Esophagus squamous epithelium (tissue), 5 donors: ENCODE measurements at regions not wholly inside any gene's neighbourhood (a gene's known extent, or its start where the extent isn't known, plus 50 kb on each side); places are given as distances from the start of the nearest gene placed in this dataset.

Experiments
- DNase-seq: peaks from one replicate; lab custom pipeline; 2025; lab: John Stamatoyannopoulos, UW
- H3K27ac ChIP-seq, 4 donors: fragments of 200-600 bp; sonication (generic); one replicate each; pipeline ENCODE4 v1.5.1; 2016 to 2019; ENCODE audit warnings: mild to moderate bottlenecking in 1 of 4
- H3K27me3 ChIP-seq, 4 donors: fragments of 200-600 bp; sonication (generic); 1 replicate in 3 of 4; 2 replicates in 1 of 4; pipeline versions ENCODE4 v1.5.1 to v1.6.0; 2017 to 2021; ENCODE audit warnings: antibody characterized with exemption in 1 of 4
- H3K36me3 ChIP-seq, 3 donors: fragments of 200-600 bp; sonication (generic); one replicate each; pipeline ENCODE4 v1.5.1; 2016 to 2019
- H3K4me1 ChIP-seq, 3 donors: fragments of 200-600 bp; sonication (generic); one replicate each; pipeline ENCODE4 v1.5.1; 2017 to 2019
- H3K4me3 ChIP-seq, 4 donors: fragments of 200-600 bp; sonication (generic); 1 replicate in 3 of 4; 2 replicates in 1 of 4; pipeline ENCODE4 v1.5.1; 2016 to 2019; ENCODE audit warnings: mild to moderate bottlenecking in 2 of 4, moderate library complexity in 1 of 4
- H3K9me3 ChIP-seq, 3 donors: fragments of 200-600 bp; sonication (generic); one replicate each; pipeline ENCODE4 v1.5.1; 2016 to 2019
- CTCF ChIP-seq, 6 experiments: fragments of 450-650 bp in 4 of 6; fragments of 200-600 bp in 2 of 6; sonication (generic) in 2 of 6; IDR thresholded peaks; one replicate each; pipeline ENCODE4 v1.5.1; 2016 to 2019; ENCODE audit warnings: antibody characterized with exemption in 6 of 6, mild to moderate bottlenecking in 4 of 6, moderate library complexity in 4 of 6
- POLR2A ChIP-seq, 4 donors: fragments of 450-650 bp; IDR thresholded peaks; one replicate each; pipeline ENCODE4 v1.6.1; 2017; ENCODE audit warnings: antibody characterized with exemption in 4 of 4, mild to moderate bottlenecking in 4 of 4, moderate library complexity in 3 of 4
- WGBS, 2 donors: methylation state at CpG; one replicate each; pipeline ENCODE4 v1.1.5; 2018; 5-methylcytosine and 5-hydroxymethylcytosine counted together
- intact Hi-C: fragments of 100-400 bp; cut with DNase I; formaldehyde crosslinking; loops from one replicate; pipeline ENCODE4 v1.15.0; 2022
- donor health status: DM: yes; HTN: yes; CAD: no.

GRCh38 chr10:105682911-105683310 is 1041.8 kb downstream of the SORCS3 start:
- Histone ChIP-seq H3K27ac (no peak overlapping the region), H3K4me1 (no peaks in the 10 kb centered on the region), H3K27me3 (no peaks in the 10 kb centered on the region), H3K9me3 (no peaks in the 10 kb centered on the region), H3K36me3 (no peaks in the 10 kb centered on the region), H3K4me3 (no peak overlapping the region)
- intact Hi-C loops = no loop called here
- TF ChIP-seq CTCF (IDR thresholded peaks at IDR 0.05) (no peak), POLR2A (IDR thresholded peaks at IDR 0.05) (no peak)
- no peak for DNase-seq
- WGBS, 2 donors = 47 to 53% methylated on average over 3 of the region's 3 CpGs

GRCh38 chr10:105681051-105681450 is 1040.0 kb downstream of the SORCS3 start:
- Histone ChIP-seq H3K36me3 (no peaks in the 10 kb centered on the region), H3K4me1 (no peaks in the 10 kb centered on the region), H3K27ac (no peak overlapping the region), H3K27me3 (no peaks in the 10 kb centered on the region), H3K9me3 (no peaks in the 10 kb centered on the region), H3K4me3 (no peak overlapping the region)
- DNase-seq = no peak
- intact Hi-C loops = no loop called here
- WGBS, 2 donors = 35 to 40% methylated on average over 5 of the region's 5 CpGs
- TF ChIP-seq POLR2A (IDR thresholded peaks at IDR 0.05) = no peak
- no peak for TF ChIP-seq CTCF (IDR thresholded peaks at IDR 0.05)

GRCh38 chr10:105679781-105680180 is 1038.7 kb downstream of the SORCS3 start:
- intact Hi-C loops = no loop called here
- TF ChIP-seq CTCF (IDR thresholded peaks at IDR 0.05) (no peak), POLR2A (IDR thresholded peaks at IDR 0.05) (no peak)
- H3K36me3 ChIP-seq = no peaks in the 10 kb centered on the region
- H3K4me1 ChIP-seq = no peaks in the 10 kb centered on the region
- no peak overlapping the region for H3K4me3 ChIP-seq
- no peak for DNase-seq
- H3K27me3 ChIP-seq = no peaks in the 10 kb centered on the region
- H3K27ac ChIP-seq = no peak overlapping the region
- WGBS, 2 donors = 60 to 63% methylated on average over 1 of the region's 1 CpG
- H3K9me3 ChIP-seq = no peaks in the 10 kb centered on the region

DNA sequence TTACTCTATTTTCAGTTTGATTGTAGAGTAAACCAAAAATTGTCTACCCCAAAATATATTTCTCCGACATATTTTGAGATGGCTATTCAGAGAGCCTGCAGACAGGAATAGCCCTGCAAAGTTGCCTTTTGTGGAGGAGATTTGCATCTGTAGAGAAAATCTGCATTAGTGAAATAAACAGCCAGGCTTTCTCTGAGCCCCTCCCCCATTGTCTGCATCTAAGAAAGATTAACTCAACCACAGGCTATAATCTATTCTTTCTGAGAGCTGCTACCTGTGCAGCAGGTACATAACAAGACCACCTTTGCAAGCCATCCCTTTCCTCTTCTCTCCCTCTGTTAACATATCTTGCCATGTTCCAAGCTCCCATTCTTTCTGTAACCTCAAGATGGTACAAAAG is 1034.2 kb downstream of the SORCS3 start:
- Histone ChIP-seq H3K4me3 (no peak overlapping the region), H3K4me1 (no peaks in the 10 kb centered on the region), H3K36me3 (no peaks in the 10 kb centered on the region), H3K27ac (no peak overlapping the region), H3K27me3 (no peaks in the 10 kb centered on the region), H3K9me3 (no peaks in the 10 kb centered on the region)
- DNase-seq = no peak
- no peak for TF ChIP-seq CTCF (IDR thresholded peaks at IDR 0.05)
- no peak for TF ChIP-seq POLR2A (IDR thresholded peaks at IDR 0.05)
- 87 to 94% methylated on average over 1 of the region's 1 CpG for WGBS, 2 donors
- intact Hi-C loops = no loop called here

- Histone ChIP-seq H3K9me3 (no peaks in the 10 kb centered on the region), H3K36me3 (no peaks in the 10 kb centered on the region), H3K27ac (no peak overlapping the region), H3K4me1 (no peaks in the 10 kb centered on the region), H3K4me3 (no peak overlapping the region), H3K27me3 (no peaks in the 10 kb centered on the region)
- no peak for DNase-seq
- intact Hi-C loops = no loop called here
- TF ChIP-seq CTCF (IDR thresholded peaks at IDR 0.05) (no peak), POLR2A (IDR thresholded peaks at IDR 0.05) (no peak)
- 69 to 87% methylated on average over 5 of the region's 5 CpGs for WGBS, 2 donors
Measured at GRCh38 chr10:105674448-105674847, 1033.4 kb downstream of the SORCS3 start.
